NCI-H2107 treated with DMSO at 0.1 percent for 48 hours (cell line): ENCODE measurements at regions not wholly inside any gene's neighbourhood (a gene's known extent, or its start where the extent isn't known, plus 50 kb on each side); places are given as distances from the start of the nearest gene placed in this dataset.

Experiments
- DNase-seq: peaks from one replicate; lab custom pipeline; 2025; ENCODE audit not compliant: unreplicated experiment; lab: John Stamatoyannopoulos, UW

- no peak for DNase-seq
These were observed 129.9 kb upstream of the RPS23 start for GRCh38 chr5:82408033-82408432.

- no peak for DNase-seq
These were observed 128.1 kb upstream of the RPS23 start for GRCh38 chr5:82406205-82406773.

GRCh38 chr5:82405618-82406204, 127.6 kb upstream of the RPS23 start:
- no peak for DNase-seq

GRCh38 chr5:82405161-82405560, 127.0 kb upstream of the RPS23 start:
- DNase-seq = no peak

GRCh38 chr5:82404382-82404945, 126.3 kb upstream of the RPS23 start:
- DNase-seq = no peak

GRCh38 chr5:82403724-82404123, 125.6 kb upstream of the RPS23 start:
- DNase-seq = no peak

GRCh38 chr5:82403026-82403425, 124.9 kb upstream of the RPS23 start:
- no peak for DNase-seq

GRCh38 chr5:82399111-82399510, 121.0 kb upstream of the RPS23 start:
- no peak for DNase-seq

- no peak for DNase-seq
These were observed 119.7 kb upstream of the RPS23 start for GRCh38 chr5:82397741-82398320.

GRCh38 chr5:82396871-82397514, 118.8 kb upstream of the RPS23 start:
- no peak for DNase-seq

- no peak for DNase-seq
These were observed 118.2 kb upstream of the RPS23 start for GRCh38 chr5:82396396-82396795.

GRCh38 chr5:82393951-82394350, 115.8 kb upstream of the RPS23 start:
- DNase-seq = no peak

GRCh38 chr5:82390088-82390487, 111.9 kb upstream of the RPS23 start:
- DNase-seq = no peak

GRCh38 chr5:82389347-82389746, 111.2 kb upstream of the RPS23 start:
- no peak for DNase-seq

- no peak for DNase-seq
These were observed 110.0 kb upstream of the RPS23 start for GRCh38 chr5:82388181-82388580.

GRCh38 chr5:82387819-82388166, 109.6 kb upstream of the RPS23 start:
- DNase-seq = no peak

GRCh38 chr5:82387001-82387818, 109.1 kb upstream of the RPS23 start:
- DNase-seq = no peak

GRCh38 chr5:82386576-82386975, 108.4 kb upstream of the RPS23 start:
- DNase-seq = no peak

- DNase-seq = no peak
These were observed 106.0 kb upstream of the RPS23 start for GRCh38 chr5:82384034-82384750.

- DNase-seq = no peak
These were observed 103.4 kb upstream of the RPS23 start for GRCh38 chr5:82381591-82381990.

GRCh38 chr5:82376307-82376706, 98.2 kb upstream of the RPS23 start:
- no peak for DNase-seq
